COR-L47 (cell line): ENCODE measurements at regions not wholly inside any gene's neighbourhood (a gene's known extent, or its start where the extent isn't known, plus 50 kb on each side); places are given as distances from the start of the nearest gene placed in this dataset.
A peak's percentile ranks its signal among the peaks of the same experiment; 100 is the strongest.

ENCODE experiments used
- DNase-seq: peaks from one replicate; lab custom pipeline; 2025; lab: John Stamatoyannopoulos, UW

- no peak for DNase-seq
Measured at GRCh38 chr18:46322941-46323340, 218.8 kb downstream of the HAUS1 start.

DNA sequence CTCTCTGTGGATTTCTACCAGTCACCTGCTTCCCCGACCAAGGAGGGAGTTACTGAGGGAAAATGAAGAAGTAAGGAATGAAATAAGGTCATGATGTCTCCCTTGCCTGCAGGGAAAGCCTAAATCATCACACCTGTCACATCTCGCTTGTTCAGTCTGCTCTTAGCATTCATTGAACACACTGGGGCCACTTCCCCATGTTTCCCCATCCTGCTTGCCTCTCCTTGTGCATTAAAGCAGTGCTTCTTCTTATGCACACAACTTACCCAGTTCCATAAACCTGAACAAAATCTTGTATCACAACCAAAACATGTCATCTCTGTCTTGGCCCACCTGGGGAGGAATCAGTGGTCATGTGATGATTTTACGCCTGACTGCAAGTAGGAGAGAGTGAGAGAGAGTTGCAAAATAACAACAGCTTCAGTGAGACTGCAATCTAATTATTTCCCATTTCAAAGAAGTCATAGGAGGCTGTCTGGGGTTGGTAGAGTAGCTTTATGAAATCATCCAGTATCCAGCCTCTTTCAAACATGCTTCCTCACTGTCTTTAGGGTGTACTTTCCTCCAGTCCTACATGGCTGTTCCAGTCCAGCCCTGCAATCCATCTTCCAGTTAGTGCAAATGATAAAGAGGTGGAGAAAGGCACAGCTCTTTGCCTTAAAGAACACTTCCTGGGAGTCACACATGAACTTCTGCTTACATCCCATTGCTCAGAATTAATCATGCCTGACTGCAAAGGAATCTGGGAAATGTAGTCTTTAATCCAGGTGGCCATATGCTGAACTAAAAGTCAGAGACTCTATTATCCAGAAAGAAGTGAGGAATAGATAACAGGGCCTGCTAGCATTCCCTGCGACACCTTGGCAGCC is 220.1 kb downstream of the HAUS1 start:
- DNase-seq: peak; percentile 30

GRCh38 chr18:46325895-46326294 is 221.7 kb downstream of the HAUS1 start:
- no peak for DNase-seq

DNA sequence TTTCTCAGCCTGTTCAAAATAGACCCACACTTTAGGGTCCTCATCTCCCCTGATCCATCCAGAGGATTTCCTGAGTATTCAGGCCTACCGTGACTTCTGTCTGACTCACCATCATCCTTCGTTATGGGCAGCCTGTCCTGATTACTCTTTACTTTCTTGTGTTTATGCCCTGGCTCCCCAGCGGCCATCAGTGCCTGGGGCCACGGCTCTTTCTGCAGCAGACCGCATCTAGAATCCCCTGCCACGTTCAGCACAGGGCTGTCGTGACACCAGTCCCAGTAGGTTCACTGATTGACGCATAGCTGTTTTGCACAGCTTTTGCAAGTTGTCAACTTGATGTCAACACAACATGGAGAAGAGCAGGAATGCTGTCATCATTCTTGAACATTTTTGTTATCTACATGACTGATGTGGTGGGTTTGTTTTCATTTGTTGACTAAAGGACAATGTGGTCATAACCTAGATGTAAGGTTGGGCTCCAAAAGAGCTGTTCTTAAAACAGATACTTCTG is 225.6 kb downstream of the HAUS1 start:
- DNase-seq: no peak

GRCh38 chr18:46331316-46331715 is 227.1 kb downstream of the HAUS1 start:
- no peak for DNase-seq

- DNase-seq: no peak
Measured at GRCh38 chr18:46332286-46332801, 228.2 kb downstream of the HAUS1 start.

- peak; percentile 25 for DNase-seq
Measured at GRCh38 chr18:46332921-46333341, 228.7 kb downstream of the HAUS1 start.

DNA sequence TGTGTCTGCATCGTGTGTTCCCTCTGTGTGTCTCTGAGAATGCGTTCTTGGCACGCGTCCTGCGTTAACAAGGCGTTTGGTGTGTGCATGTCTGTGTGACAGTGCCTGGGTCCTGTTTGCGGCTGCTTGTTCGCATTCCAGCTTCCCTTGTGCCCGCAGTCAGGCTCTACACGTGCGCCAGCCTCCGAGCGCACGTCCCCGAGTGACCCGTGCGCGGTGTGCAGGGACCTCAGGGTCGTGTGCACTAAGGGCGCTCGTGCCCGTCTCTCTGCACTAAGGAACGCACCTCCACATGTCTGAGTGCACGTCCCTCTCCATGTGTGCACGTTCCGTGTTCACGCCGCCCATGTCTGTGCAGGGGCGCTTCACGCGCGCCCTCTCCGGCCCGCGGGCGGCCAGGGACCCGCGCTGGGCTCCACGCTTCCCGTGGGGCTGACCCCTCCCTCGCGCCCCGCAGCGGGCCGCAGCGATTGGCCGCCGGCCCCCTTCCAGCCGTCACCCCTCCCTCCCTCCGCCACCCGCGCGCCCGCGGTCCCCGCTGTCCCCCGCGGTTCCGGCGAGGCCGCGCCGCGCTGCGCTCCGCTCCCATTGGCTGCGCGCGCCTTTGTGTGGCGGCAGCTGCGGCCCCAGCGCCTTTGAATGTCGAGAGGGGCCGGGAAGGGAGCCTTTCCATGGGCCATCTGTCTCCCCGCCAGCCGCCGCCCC is 229.4 kb downstream of the HAUS1 start:
- peak; percentile 80 for DNase-seq

DNA sequence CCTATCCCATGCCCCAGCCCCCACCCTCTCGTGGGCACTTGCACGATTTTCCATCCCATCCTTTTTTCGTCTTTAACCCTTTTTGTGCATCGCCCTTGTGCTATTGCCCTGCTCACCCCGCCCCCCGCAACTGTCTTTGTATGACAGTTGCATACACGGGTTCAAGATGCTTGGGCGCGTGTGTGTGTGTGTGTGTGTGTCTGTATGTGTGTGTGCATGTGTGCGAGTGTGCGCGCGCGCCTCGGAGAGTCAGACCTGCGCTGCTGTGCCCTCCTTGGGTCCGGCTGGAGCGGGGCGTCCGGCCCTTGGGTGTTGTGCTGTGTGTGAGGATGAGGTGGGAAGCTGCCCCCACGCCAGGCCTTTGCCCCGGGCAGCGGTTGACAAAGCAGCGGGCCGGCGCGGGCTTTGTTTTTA is 230.7 kb downstream of the HAUS1 start:
- peak; percentile 47 for DNase-seq

- DNase-seq: peak; percentile 35
Measured at GRCh38 chr18:46335534-46336101, 231.4 kb downstream of the HAUS1 start.

- no peak for DNase-seq
Measured at GRCh38 chr18:46336278-46337111, 232.3 kb downstream of the HAUS1 start.

DNA sequence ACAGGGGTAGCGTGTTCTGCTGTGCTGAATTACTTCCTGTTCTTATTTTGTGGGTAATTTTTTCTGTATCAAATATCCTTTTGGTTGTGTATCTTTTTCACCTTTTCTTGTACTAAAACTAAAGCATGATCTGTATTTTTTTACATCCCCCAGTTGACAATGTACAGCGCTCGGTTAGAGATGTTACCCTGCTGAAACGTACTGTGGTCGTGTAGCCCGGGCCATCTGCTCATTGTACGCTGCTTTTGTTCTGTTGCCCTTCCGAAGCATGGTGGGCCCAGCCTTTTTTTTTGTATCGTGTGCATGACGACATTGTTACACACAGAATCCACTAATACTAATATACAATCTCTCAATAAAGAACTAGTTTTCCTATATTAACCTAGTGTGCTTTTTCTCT is 233.1 kb downstream of the HAUS1 start:
- DNase-seq: no peak

DNA sequence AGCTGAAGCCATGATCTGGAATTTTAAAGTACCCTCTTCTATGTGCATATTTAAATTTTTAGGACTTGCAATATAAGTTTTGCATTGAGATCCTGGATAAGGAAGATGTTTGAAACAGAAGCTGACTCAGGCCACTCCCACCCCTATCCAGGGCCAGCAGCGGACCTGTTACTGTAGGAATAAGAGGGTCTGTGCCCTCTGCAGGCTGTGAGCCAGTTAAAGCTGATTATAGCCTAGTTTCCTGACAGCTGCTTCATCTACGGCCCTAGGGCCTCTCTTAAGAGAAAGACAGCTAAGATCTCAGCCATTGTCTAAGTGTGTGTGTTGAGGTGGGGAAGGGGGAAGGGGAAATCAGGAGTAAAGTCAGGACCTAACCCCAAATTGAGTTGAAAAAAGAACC is 234.0 kb downstream of the HAUS1 start:
- DNase-seq: peak; percentile 39

- no peak for DNase-seq
Measured at GRCh38 chr18:46338766-46339165, 234.6 kb downstream of the HAUS1 start.

- no peak for DNase-seq
Measured at GRCh38 chr18:46340716-46341115, 236.5 kb downstream of the HAUS1 start.

DNA sequence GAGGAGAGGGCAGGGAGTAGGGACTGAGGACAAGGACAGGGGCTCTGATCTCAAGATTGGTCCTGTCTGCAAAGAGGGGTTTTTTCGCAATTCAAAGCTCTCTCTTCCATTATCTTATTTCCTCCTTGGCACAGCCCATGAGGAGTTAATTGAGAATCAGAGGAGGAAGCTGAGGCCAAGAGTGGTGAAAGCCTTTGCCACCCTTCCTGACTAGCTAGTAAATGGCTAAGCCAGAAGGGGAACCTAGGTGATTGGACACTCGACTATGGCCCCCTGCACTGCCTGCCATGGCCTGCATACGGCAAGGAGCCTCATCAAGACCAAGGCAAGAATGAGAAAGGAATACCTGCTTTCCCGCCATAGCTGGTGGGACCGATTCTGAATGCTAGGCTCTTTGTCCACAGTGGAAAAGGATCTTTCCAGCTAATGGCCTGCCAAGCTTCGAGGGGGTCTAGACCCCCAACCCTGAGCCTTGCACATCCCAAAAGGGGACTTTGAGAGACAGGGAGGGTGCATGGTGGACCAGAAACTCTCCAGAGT is 237.9 kb downstream of the HAUS1 start:
- no peak for DNase-seq

DNA sequence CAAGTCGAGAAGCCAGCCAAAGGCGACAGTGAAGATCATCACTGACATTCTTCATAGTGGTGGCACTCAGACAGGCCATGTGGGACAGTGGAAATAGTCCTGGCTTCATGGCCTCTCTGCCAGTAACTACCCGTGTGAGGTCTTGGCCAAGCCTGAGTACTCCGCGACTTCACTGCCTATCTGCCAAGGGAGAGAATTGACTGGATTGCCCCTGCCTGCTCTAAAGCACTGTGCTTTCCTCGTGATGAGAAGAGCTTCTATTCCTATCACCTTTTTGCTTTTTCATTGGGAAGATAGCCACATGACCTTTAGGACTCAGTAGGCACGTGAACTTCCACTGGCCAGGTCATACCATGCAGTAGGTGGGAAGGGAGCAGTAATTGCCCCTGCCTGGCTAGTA is 239.3 kb downstream of the HAUS1 start:
- no peak for DNase-seq

GRCh38 chr18:46343931-46344372 is 239.8 kb downstream of the HAUS1 start:
- peak; percentile 73 for DNase-seq

- DNase-seq: no peak
Measured at GRCh38 chr18:46344416-46345180, 240.4 kb downstream of the HAUS1 start.

- DNase-seq: no peak
Measured at GRCh38 chr18:46345181-46345465, 240.9 kb downstream of the HAUS1 start.

GRCh38 chr18:46346213-46346612 is 242.0 kb downstream of the HAUS1 start:
- DNase-seq: no peak
